RWPE2 (cell line): ENCODE measurements at regions not wholly inside any gene's neighbourhood (a gene's known extent, or its start where the extent isn't known, plus 50 kb on each side); places are given as distances from the start of the nearest gene placed in this dataset.

Source experiments
- ATAC-seq: fragments of 200-7000 bp; cut with Tn5 transposase; 3 replicates; pipeline ENCODE4 v1.9.1; 2021; ENCODE audit warnings: low read depth
- DNase-seq: peaks from one replicate; pipeline ENCODE4 v3.0.0-alpha.2; 2020; ENCODE audit warnings: low spot score
- H3K27ac ChIP-seq: fragments of 450-650 bp; 2 replicates; pipeline ENCODE4 v1.5.1; 2017; ENCODE audit warnings: mild to moderate bottlenecking; ENCODE audit not compliant: poor library complexity, severe bottlenecking
- H3K27me3 ChIP-seq: fragments of 250-450 bp; sonication (Bioruptor Pico); 2 replicates; pipeline ENCODE4 v1.5.1; 2021; ENCODE audit warnings: mild to moderate bottlenecking, moderate library complexity; ENCODE audit not compliant: insufficient read depth, poor library complexity, severe bottlenecking
- H3K36me3 ChIP-seq: fragments of 250-450 bp; sonication (Bioruptor Pico); 2 replicates; pipeline ENCODE4 v1.5.1; 2020; ENCODE audit warnings: low read depth, mild to moderate bottlenecking, moderate library complexity
- H3K4me1 ChIP-seq: fragments of 250-450 bp; sonication (Bioruptor Pico); 2 replicates; pipeline ENCODE4 v1.5.1; 2021; ENCODE audit warnings: mild to moderate bottlenecking, moderate library complexity; ENCODE audit not compliant: insufficient read depth, poor library complexity, severe bottlenecking
- H3K4me3 ChIP-seq: fragments of 250-450 bp; sonication (Bioruptor Pico); 2 replicates; pipeline ENCODE4 v1.5.1; 2021; ENCODE audit warnings: mild to moderate bottlenecking, moderate library complexity; ENCODE audit not compliant: severe bottlenecking
- H3K9me3 ChIP-seq: fragments of 250-450 bp; sonication (Bioruptor Pico); 2 replicates; pipeline ENCODE4 v1.5.1; 2021; ENCODE audit warnings: mild to moderate bottlenecking, moderate library complexity; ENCODE audit not compliant: severe bottlenecking
- CTCF ChIP-seq: fragments of 450-650 bp; IDR thresholded peaks from one replicate; pipeline ENCODE4 v1.5.1; 2017; ENCODE audit warnings: mild to moderate bottlenecking, moderate library complexity; ENCODE audit not compliant: poor library complexity, severe bottlenecking

GRCh38 chr9:97787551-97787950, 65.5 kb upstream of the FOXE1 start:
- Histone ChIP-seq H3K9me3 (no peaks in the 10 kb centered on the region), H3K27ac (no peak overlapping the region), H3K4me1 (peaks cover 12% of the 10 kb centered on the region), H3K27me3 (no peaks in the 10 kb centered on the region), H3K36me3 (no peaks in the 10 kb centered on the region), H3K4me3 (no peak overlapping the region)
- TF ChIP-seq CTCF: no peak
- DNase-seq (no peak), ATAC-seq (no peak)

- no peak for TF ChIP-seq CTCF
- no peaks in the 10 kb centered on the region for H3K36me3 ChIP-seq
- peak; percentile 94 for ATAC-seq
- no peaks in the 10 kb centered on the region for H3K27me3 ChIP-seq
- no peaks in the 10 kb centered on the region for H3K9me3 ChIP-seq
- H3K4me3 ChIP-seq: no peak overlapping the region
- no peak overlapping the region for H3K27ac ChIP-seq
- H3K4me1 ChIP-seq: peaks cover 12% of the 10 kb centered on the region
- DNase-seq: no peak
These were observed 64.0 kb upstream of the FOXE1 start for GRCh38 chr9:97788763-97789663.

- Histone ChIP-seq H3K36me3 (no peaks in the 10 kb centered on the region), H3K27ac (no peak overlapping the region), H3K27me3 (no peaks in the 10 kb centered on the region), H3K9me3 (no peaks in the 10 kb centered on the region), H3K4me1 (peaks cover 12% of the 10 kb centered on the region), H3K4me3 (no peak overlapping the region)
- no peak for TF ChIP-seq CTCF
- ATAC-seq (no peak), DNase-seq (no peak)
These were observed 62.5 kb upstream of the FOXE1 start for GRCh38 chr9:97790542-97790941.

GRCh38 chr9:97791542-97791941, 61.5 kb upstream of the FOXE1 start:
- H3K9me3 ChIP-seq: no peaks in the 10 kb centered on the region
- ATAC-seq (no peak), DNase-seq (no peak)
- TF ChIP-seq CTCF: no peak
- H3K36me3 ChIP-seq: no peaks in the 10 kb centered on the region
- H3K4me3 ChIP-seq: no peak overlapping the region
- peaks cover 5% of the 10 kb centered on the region for H3K4me1 ChIP-seq
- H3K27ac ChIP-seq: no peak overlapping the region
- no peaks in the 10 kb centered on the region for H3K27me3 ChIP-seq

- no peak for DNase-seq
- Histone ChIP-seq H3K27ac (no peak overlapping the region), H3K27me3 (no peaks in the 10 kb centered on the region), H3K4me3 (no peak overlapping the region), H3K9me3 (no peaks in the 10 kb centered on the region), H3K36me3 (no peaks in the 10 kb centered on the region), H3K4me1 (peaks cover 2% of the 10 kb centered on the region)
- no peak for TF ChIP-seq CTCF
- no peak for ATAC-seq
These were observed 60.0 kb upstream of the FOXE1 start for GRCh38 chr9:97793067-97793466.
